KMS-11 (cell line): ENCODE measurements at regions not wholly inside any gene's neighbourhood (a gene's known extent, or its start where the extent isn't known, plus 50 kb on each side); places are given as distances from the start of the nearest gene placed in this dataset.

Experiments used
- H2AFZ ChIP-seq: fragments of 200-600 bp; sonication (generic); 2 replicates; pipeline ENCODE4 v1.6.1; 2016; ENCODE audit warnings: antibody characterized with exemption, mixed run types, low read depth
- H3K27ac ChIP-seq: fragments of 200-600 bp; sonication (generic); 2 replicates; pipeline ENCODE4 v1.6.1; 2016; ENCODE audit warnings: mild to moderate bottlenecking, mixed run types
- H3K27me3 ChIP-seq: fragments of 200-600 bp; sonication (generic); 2 replicates; pipeline ENCODE4 v1.6.1; 2017; ENCODE audit warnings: mild to moderate bottlenecking, low read depth, mixed run types, moderate library complexity; ENCODE audit not compliant: insufficient read depth
- H3K36me3 ChIP-seq: fragments of 200-600 bp; sonication (generic); 2 replicates; pipeline ENCODE4 v1.6.1; 2017; ENCODE audit warnings: mild to moderate bottlenecking, mixed run types; ENCODE audit not compliant: insufficient read depth
- H3K4me1 ChIP-seq: fragments of 200-600 bp; sonication (generic); 2 replicates; pipeline ENCODE4 v1.6.1; 2016; ENCODE audit warnings: mild to moderate bottlenecking, low read depth, mixed run types; ENCODE audit not compliant: poor library complexity, severe bottlenecking
- H3K4me2 ChIP-seq: fragments of 200-600 bp; sonication (generic); 2 replicates; pipeline ENCODE4 v1.7.0; 2016; ENCODE audit warnings: mild to moderate bottlenecking, mixed run types
- H3K4me3 ChIP-seq: fragments of 200-600 bp; sonication (generic); IDR thresholded peaks from 2 replicates; pipeline ENCODE4 v1.6.1; 2017; ENCODE audit warnings: low read depth, low read length, mixed read lengths; ENCODE audit not compliant: insufficient read depth
- H3K79me2 ChIP-seq: fragments of 200-600 bp; sonication (generic); 2 replicates; pipeline ENCODE4 v1.6.1; 2016; ENCODE audit warnings: low read depth, mixed run types; ENCODE audit not compliant: insufficient read depth
- H3K9ac ChIP-seq: fragments of 200-600 bp; sonication (generic); 2 replicates; pipeline ENCODE4 v1.6.1; 2016; ENCODE audit warnings: mild to moderate bottlenecking, mixed run types
- H4K20me1 ChIP-seq: fragments of 200-600 bp; sonication (generic); 2 replicates; pipeline ENCODE4 v1.6.1; 2016; ENCODE audit warnings: mild to moderate bottlenecking, mixed run types; ENCODE audit not compliant: insufficient read depth
- TF ChIP-seq, protein P1 (sequence below): fragments of 200-600 bp; sonication (generic); conservative IDR thresholded peaks from 2 replicates; pipeline ENCODE4 v1.6.1; 2017; ENCODE audit warnings: low read depth, mild to moderate bottlenecking, antibody characterized with exemption, low read length, moderate library complexity, mixed read lengths

DNA sequence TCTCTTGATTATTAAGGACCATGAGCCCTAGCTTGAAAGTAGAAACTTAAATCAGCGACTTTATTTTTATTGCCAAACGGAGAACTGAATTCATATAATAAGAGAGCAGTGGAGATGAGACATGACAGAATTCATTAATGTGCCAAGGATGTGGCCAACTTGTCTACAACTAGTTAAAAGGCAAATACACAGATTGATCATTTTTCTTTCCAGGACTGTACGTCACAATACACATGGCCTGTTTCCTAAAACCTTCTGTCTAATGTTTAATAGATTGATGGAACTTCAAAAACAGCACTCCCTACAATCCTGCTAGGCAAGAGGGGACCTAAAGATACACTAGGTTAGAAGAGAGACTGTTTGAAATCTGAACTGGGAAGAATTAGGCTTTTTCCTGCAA is 647.8 kb downstream of the SATB2 start:
- H3K27me3 ChIP-seq: no peaks in the 10 kb centered on the region
- no peak overlapping the region for H3K4me3 ChIP-seq
- TF ChIP-seq, protein P1, sequence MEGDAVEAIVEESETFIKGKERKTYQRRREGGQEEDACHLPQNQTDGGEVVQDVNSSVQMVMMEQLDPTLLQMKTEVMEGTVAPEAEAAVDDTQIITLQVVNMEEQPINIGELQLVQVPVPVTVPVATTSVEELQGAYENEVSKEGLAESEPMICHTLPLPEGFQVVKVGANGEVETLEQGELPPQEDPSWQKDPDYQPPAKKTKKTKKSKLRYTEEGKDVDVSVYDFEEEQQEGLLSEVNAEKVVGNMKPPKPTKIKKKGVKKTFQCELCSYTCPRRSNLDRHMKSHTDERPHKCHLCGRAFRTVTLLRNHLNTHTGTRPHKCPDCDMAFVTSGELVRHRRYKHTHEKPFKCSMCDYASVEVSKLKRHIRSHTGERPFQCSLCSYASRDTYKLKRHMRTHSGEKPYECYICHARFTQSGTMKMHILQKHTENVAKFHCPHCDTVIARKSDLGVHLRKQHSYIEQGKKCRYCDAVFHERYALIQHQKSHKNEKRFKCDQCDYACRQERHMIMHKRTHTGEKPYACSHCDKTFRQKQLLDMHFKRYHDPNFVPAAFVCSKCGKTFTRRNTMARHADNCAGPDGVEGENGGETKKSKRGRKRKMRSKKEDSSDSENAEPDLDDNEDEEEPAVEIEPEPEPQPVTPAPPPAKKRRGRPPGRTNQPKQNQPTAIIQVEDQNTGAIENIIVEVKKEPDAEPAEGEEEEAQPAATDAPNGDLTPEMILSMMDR: no peak
- H3K27ac ChIP-seq: no peak overlapping the region
- H3K4me1 ChIP-seq: no peaks in the 10 kb centered on the region
- H3K9ac ChIP-seq: no peak overlapping the region
- no peak overlapping the region for H2AFZ ChIP-seq
- no peaks in the 10 kb centered on the region for H3K79me2 ChIP-seq
- no peaks in the 10 kb centered on the region for H4K20me1 ChIP-seq
- H3K36me3 ChIP-seq: no peaks in the 10 kb centered on the region
- no peak overlapping the region for H3K4me2 ChIP-seq

DNA sequence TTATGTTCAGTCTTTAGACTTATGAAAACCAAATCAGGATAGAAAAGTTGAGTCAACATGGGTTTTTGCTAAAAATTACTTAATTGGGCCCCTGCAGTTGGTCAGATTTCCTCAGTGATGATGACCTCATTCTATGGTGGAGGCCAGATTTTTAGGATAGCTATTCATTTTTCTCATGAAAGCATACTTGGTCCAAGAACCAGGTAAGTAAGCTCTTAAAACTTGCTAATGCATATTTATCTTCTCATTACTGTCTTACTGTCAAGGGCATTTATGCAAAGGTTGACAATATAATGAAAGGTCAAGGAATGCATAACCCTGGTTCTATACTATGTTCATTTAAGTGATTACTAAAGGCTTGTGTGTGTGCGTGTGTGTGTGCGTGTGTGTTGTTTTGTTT is 650.6 kb downstream of the SATB2 start:
- no peaks in the 10 kb centered on the region for H3K36me3 ChIP-seq

DNA sequence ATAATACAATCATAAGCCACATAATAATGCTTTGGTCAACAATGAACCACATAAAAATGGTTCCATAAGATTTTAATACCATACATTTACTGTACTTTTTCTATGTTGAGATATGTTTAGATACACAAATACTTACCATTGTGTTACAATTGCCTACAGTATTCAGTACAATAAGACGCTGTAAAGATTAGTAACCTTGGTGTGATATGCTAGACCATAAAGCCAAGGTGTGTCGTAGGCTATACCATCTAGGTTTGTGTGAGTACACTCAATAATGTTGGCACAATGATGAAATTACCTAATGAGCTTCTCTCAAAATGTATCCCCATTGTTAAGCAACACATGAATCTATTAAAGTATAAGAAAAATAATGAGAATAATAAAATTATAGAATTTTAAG is 662.3 kb downstream of the SATB2 start:
- Histone ChIP-seq H3K27me3 (no peaks in the 10 kb centered on the region), H3K4me3 (no peak overlapping the region), H3K36me3 (no peaks in the 10 kb centered on the region), H3K79me2 (no peaks in the 10 kb centered on the region), H3K4me2 (no peak overlapping the region), H4K20me1 (no peaks in the 10 kb centered on the region), H3K4me1 (no peaks in the 10 kb centered on the region), H2AFZ (no peak overlapping the region), H3K27ac (no peak overlapping the region), H3K9ac (no peak overlapping the region)
- TF ChIP-seq, protein P1: no peak

More for the DNA sequence above, 650.6 kb downstream of the SATB2 start:
- H3K27ac ChIP-seq: no peak overlapping the region
- H3K4me3 ChIP-seq: no peak overlapping the region
- no peak overlapping the region for H2AFZ ChIP-seq
- H4K20me1 ChIP-seq: no peaks in the 10 kb centered on the region
- no peaks in the 10 kb centered on the region for H3K27me3 ChIP-seq
- no peak overlapping the region for H3K4me2 ChIP-seq
- no peak overlapping the region for H3K9ac ChIP-seq
- TF ChIP-seq, protein P1: no peak
- H3K4me1 ChIP-seq: no peaks in the 10 kb centered on the region
- no peaks in the 10 kb centered on the region for H3K79me2 ChIP-seq

DNA sequence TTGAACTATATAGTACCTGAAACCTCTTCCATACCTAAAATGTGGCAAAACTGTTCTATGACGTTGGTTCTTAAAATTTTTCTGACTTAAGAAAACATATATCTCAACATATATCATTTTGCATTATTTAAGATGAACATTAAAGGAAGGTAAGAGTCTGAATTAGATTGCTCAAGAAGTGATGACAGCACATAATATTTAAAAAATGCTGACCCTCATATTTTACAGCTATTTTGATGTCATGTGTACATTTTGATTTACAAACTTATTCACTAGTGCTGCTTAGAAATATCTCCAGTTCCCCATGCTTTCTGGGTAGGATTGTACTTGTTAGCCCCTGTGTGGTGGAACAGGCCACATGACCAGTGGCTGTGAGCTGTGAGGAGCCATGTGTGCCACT is 666.1 kb downstream of the SATB2 start:
- H3K27ac ChIP-seq: no peak overlapping the region
- no peak overlapping the region for H3K4me3 ChIP-seq
- no peak overlapping the region for H2AFZ ChIP-seq
- no peaks in the 10 kb centered on the region for H3K36me3 ChIP-seq
- H3K9ac ChIP-seq: no peak overlapping the region
- H3K4me2 ChIP-seq: no peak overlapping the region
- no peaks in the 10 kb centered on the region for H3K27me3 ChIP-seq
- H4K20me1 ChIP-seq: no peaks in the 10 kb centered on the region
- no peaks in the 10 kb centered on the region for H3K79me2 ChIP-seq
- H3K4me1 ChIP-seq: no peaks in the 10 kb centered on the region
- TF ChIP-seq, protein P1: no peak

DNA sequence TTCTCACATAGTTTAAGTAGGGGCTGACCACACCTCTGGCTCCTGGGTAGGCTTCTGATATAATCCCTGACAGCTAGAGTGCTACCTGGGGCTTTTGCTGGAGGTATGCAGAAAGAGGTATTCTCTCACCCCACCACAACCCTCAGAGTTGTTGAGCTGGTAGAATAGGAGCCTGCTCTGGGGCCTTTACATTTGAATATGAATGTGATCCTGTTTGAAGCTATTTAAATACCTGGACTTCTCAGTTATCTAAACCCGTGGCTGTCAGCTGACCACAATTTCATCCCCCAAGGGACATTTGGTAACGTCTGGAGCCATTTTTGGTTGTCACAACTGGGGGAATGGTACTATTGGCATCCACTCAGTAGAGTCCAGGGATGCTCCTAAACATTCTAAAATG is 669.1 kb downstream of the SATB2 start:
- Histone ChIP-seq H3K27me3 (no peaks in the 10 kb centered on the region), H3K9ac (no peak overlapping the region), H3K4me2 (no peak overlapping the region), H3K79me2 (no peaks in the 10 kb centered on the region), H3K4me3 (no peak overlapping the region), H2AFZ (no peak overlapping the region), H4K20me1 (no peaks in the 10 kb centered on the region), H3K4me1 (no peaks in the 10 kb centered on the region), H3K27ac (no peak overlapping the region), H3K36me3 (no peaks in the 10 kb centered on the region)
- TF ChIP-seq, protein P1: no peak
